ENCODE measurements at regions not wholly inside any gene's neighbourhood (a gene's known extent, or its start where the extent isn't known, plus 50 kb on each side); places are given as distances from the start of the nearest gene placed in this dataset.

DNA sequence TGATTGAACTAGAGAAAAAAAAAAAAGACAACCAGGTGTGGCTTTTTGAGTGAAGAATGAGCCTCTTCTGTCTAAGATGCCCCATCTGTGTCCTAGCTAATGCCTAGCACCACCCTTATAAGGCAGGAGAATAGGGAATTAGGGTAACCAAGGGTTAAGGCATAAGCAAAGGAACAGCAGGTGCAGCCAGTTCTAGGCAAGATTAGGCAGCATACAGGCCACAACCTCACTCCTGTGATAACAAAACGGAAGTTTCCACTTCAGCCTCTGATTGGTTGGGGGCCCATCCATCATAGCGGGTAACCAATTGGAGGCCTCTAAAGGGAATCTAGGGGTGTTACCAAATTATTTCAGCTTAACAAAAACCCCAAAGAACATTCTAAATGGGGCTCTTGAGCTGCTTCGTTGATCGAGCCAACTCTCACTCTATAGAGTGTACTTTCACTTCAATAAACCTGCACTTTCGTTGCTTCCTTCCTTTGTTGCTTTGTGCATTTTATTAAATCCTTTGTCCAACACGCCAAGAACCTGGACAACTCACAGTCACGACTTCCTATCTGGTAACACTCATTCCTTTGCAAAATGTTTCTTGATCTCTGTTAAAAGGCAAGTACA is 61.9 kb upstream of the TAGAP start:
- Histone ChIP-seq H3K36me3 (ENCODE audit: insufficient read depth, low read length) (no peaks in the 10 kb centered on the region), H4K20me1 (ENCODE audit: insufficient read depth, low read length) (no peaks in the 10 kb centered on the region), H3K4me2 (ENCODE audit: insufficient read depth, low read length) (peak overlapping the region; percentile 41), H3K27me3 (ENCODE audit: insufficient read depth, low read length) (peaks cover 8% of the 10 kb centered on the region), H3K4me3 (ENCODE audit: insufficient read depth, low read length) (no peak overlapping the region), H3K9me3 (ENCODE audit: low read depth, low read length) (no peaks in the 10 kb centered on the region), H3K79me2 (ENCODE audit: insufficient read depth, low read length) (no peaks in the 10 kb centered on the region), H3K4me1 (ENCODE audit: insufficient read depth, low read length) (no peaks in the 10 kb centered on the region), H3K27ac (ENCODE audit: low read depth, low read length) (no peak overlapping the region), H2AFZ (ENCODE audit: low read length) (peak overlapping the region; percentile 66)
- no peak for TF ChIP-seq CTCF (IDR thresholded peaks at IDR 0.05; ENCODE audit: extremely low read depth, low read depth, low read length)
- peak; percentile 85 for DNase-seq (ENCODE audit: insufficient read length, low spot score, missing footprints)

- Histone ChIP-seq H3K4me3 (ENCODE audit: insufficient read depth, low read length) (no peak overlapping the region), H3K36me3 (ENCODE audit: insufficient read depth, low read length) (no peaks in the 10 kb centered on the region), H3K9me3 (ENCODE audit: low read depth, low read length) (no peaks in the 10 kb centered on the region), H3K79me2 (ENCODE audit: insufficient read depth, low read length) (no peaks in the 10 kb centered on the region), H3K4me1 (ENCODE audit: insufficient read depth, low read length) (no peaks in the 10 kb centered on the region), H3K27me3 (ENCODE audit: insufficient read depth, low read length) (peaks cover 8% of the 10 kb centered on the region), H4K20me1 (ENCODE audit: insufficient read depth, low read length) (no peaks in the 10 kb centered on the region), H3K27ac (ENCODE audit: low read depth, low read length) (no peak overlapping the region), H2AFZ (ENCODE audit: low read length) (no peak overlapping the region), H3K4me2 (ENCODE audit: insufficient read depth, low read length) (no peak overlapping the region)
- DNase-seq (ENCODE audit: insufficient read length, low spot score, missing footprints): no peak
- no peak for TF ChIP-seq CTCF (IDR thresholded peaks at IDR 0.05; ENCODE audit: extremely low read depth, low read depth, low read length)
These were observed 60.9 kb upstream of the TAGAP start for GRCh38 chr6:159105716-159106115.

GRCh38 chr6:159104931-159105330 is 60.1 kb upstream of the TAGAP start:
- no peak for TF ChIP-seq CTCF (IDR thresholded peaks at IDR 0.05; ENCODE audit: extremely low read depth, low read depth, low read length)
- no peaks in the 10 kb centered on the region for H3K9me3 ChIP-seq (ENCODE audit: low read depth, low read length)
- H3K79me2 ChIP-seq (ENCODE audit: insufficient read depth, low read length): no peaks in the 10 kb centered on the region
- no peak overlapping the region for H3K4me3 ChIP-seq (ENCODE audit: insufficient read depth, low read length)
- H3K4me1 ChIP-seq (ENCODE audit: insufficient read depth, low read length): no peaks in the 10 kb centered on the region
- H3K27me3 ChIP-seq (ENCODE audit: insufficient read depth, low read length): peaks cover 13% of the 10 kb centered on the region
- no peaks in the 10 kb centered on the region for H3K36me3 ChIP-seq (ENCODE audit: insufficient read depth, low read length)
- no peak overlapping the region for H3K27ac ChIP-seq (ENCODE audit: low read depth, low read length)
- no peak overlapping the region for H3K4me2 ChIP-seq (ENCODE audit: insufficient read depth, low read length)
- DNase-seq (ENCODE audit: insufficient read length, low spot score, missing footprints): no peak
- H2AFZ ChIP-seq (ENCODE audit: low read length): no peak overlapping the region
- no peaks in the 10 kb centered on the region for H4K20me1 ChIP-seq (ENCODE audit: insufficient read depth, low read length)

- peak; percentile 93 for DNase-seq (ENCODE audit: insufficient read length, low spot score, missing footprints)
- no peaks in the 10 kb centered on the region for H4K20me1 ChIP-seq (ENCODE audit: insufficient read depth, low read length)
These were observed 59.6 kb upstream of the TAGAP start for GRCh38 chr6:159104163-159104925.

More at GRCh38 chr6:159104163-159104925, 59.6 kb upstream of the TAGAP start:
- peak; percentile 95 for TF ChIP-seq CTCF (IDR thresholded peaks at IDR 0.05; ENCODE audit: extremely low read depth, low read depth, low read length)
- Histone ChIP-seq H2AFZ (ENCODE audit: low read length) (peak overlapping the region; percentile 77), H3K9me3 (ENCODE audit: low read depth, low read length) (no peaks in the 10 kb centered on the region), H3K27ac (ENCODE audit: low read depth, low read length) (no peak overlapping the region), H3K27me3 (ENCODE audit: insufficient read depth, low read length) (peaks cover 13% of the 10 kb centered on the region), H3K79me2 (ENCODE audit: insufficient read depth, low read length) (no peaks in the 10 kb centered on the region), H3K4me2 (ENCODE audit: insufficient read depth, low read length) (peak overlapping the region; percentile 37), H3K4me3 (ENCODE audit: insufficient read depth, low read length) (peak overlapping the region; percentile 2), H3K4me1 (ENCODE audit: insufficient read depth, low read length) (no peaks in the 10 kb centered on the region), H3K36me3 (ENCODE audit: insufficient read depth, low read length) (no peaks in the 10 kb centered on the region)
